H9 (cell line): ENCODE measurements at regions not wholly inside any gene's neighbourhood (a gene's known extent, or its start where the extent isn't known, plus 50 kb on each side); places are given as distances from the start of the nearest gene placed in this dataset.

Experiments
- DNase-seq: peaks from one replicate; pipeline ENCODE4 v3.0.0-alpha.2; 2017
- H2AFZ ChIP-seq: one replicate; pipeline ENCODE4 v1.6.1; 2013; ENCODE audit warnings: mild to moderate bottlenecking, low read length, control low read depth, moderate library complexity
- H2AK5ac ChIP-seq: 2 replicates; pipeline ENCODE4 v1.6.1; 2013; ENCODE audit warnings: low read length, control low read depth, mixed read lengths; ENCODE audit not compliant: insufficient read length
- H2BK120ac ChIP-seq: one replicate; pipeline ENCODE4 v1.6.1; 2013; ENCODE audit warnings: low read depth, mild to moderate bottlenecking, low read length, control low read depth, inconsistent platforms; ENCODE audit not compliant: poor library complexity, severe bottlenecking
- H2BK12ac ChIP-seq: 2 replicates; pipeline ENCODE4 v1.6.1; 2013; ENCODE audit warnings: low read length, control low read depth, mixed read lengths, low read depth; ENCODE audit not compliant: insufficient read length
- H2BK15ac ChIP-seq: 2 replicates; pipeline ENCODE4 v1.6.1; 2013; ENCODE audit warnings: low read depth, low read length, control low read depth
- H2BK20ac ChIP-seq: one replicate; pipeline ENCODE4 v1.6.1; 2013; ENCODE audit warnings: low read depth, mild to moderate bottlenecking, low read length, control low read depth, inconsistent platforms; ENCODE audit not compliant: poor library complexity, severe bottlenecking
- H2BK5ac ChIP-seq: 2 replicates; pipeline ENCODE4 v1.6.1; 2013; ENCODE audit warnings: low read length, control low read depth, mixed read lengths; ENCODE audit not compliant: insufficient read length
- H3K14ac ChIP-seq: 2 replicates; pipeline ENCODE4 v1.6.1; 2013; ENCODE audit warnings: low read length, control low read depth; ENCODE audit not compliant: insufficient read depth
- H3K18ac ChIP-seq: 2 replicates; pipeline ENCODE4 v1.6.1; 2013; ENCODE audit warnings: low read depth, mild to moderate bottlenecking, mixed read lengths, low read length, control low read depth; ENCODE audit not compliant: insufficient read length
- H3K23ac ChIP-seq: 2 replicates; pipeline ENCODE4 v1.6.1; 2013; ENCODE audit warnings: low read length, control low read depth, mixed read lengths, low read depth; ENCODE audit not compliant: insufficient read length
- H3K23me2 ChIP-seq: 2 replicates; pipeline ENCODE4 v1.6.1; 2013; ENCODE audit warnings: low read depth, mild to moderate bottlenecking, mixed read lengths, low read length, control low read depth; ENCODE audit not compliant: insufficient read length, poor library complexity, severe bottlenecking
- H3K27ac ChIP-seq: 2 replicates; pipeline ENCODE4 v1.5.1; 2013; ENCODE audit warnings: low read length, control low read depth, mixed read lengths, low read depth; ENCODE audit not compliant: insufficient read length
- H3K27me3 ChIP-seq: 2 replicates; pipeline ENCODE4 v1.6.1; 2013; ENCODE audit warnings: low read length, control low read depth, inconsistent platforms; ENCODE audit not compliant: insufficient read depth
- H3K4ac ChIP-seq: 2 replicates; pipeline ENCODE4 v1.6.1; 2013; ENCODE audit warnings: low read depth, mild to moderate bottlenecking, control low read depth, inconsistent platforms, low read length, moderate library complexity
- H3K4me1 ChIP-seq: 2 replicates; pipeline ENCODE4 v1.6.1; 2013; ENCODE audit warnings: low read length, control low read depth, inconsistent platforms; ENCODE audit not compliant: insufficient read depth
- H3K4me2 ChIP-seq: 2 replicates; pipeline ENCODE4 v1.6.1; 2013; ENCODE audit warnings: low read length, control low read depth, mixed read lengths; ENCODE audit not compliant: insufficient read length, insufficient read depth
- H3K56ac ChIP-seq: 2 replicates; pipeline ENCODE4 v1.6.1; 2013; ENCODE audit warnings: low read depth, mild to moderate bottlenecking, mixed read lengths, low read length, control low read depth; ENCODE audit not compliant: insufficient read length
- H3K79me1 ChIP-seq: 2 replicates; pipeline ENCODE4 v1.6.1; 2013; ENCODE audit warnings: low read depth, mild to moderate bottlenecking, moderate library complexity, low read length, control low read depth, inconsistent platforms; ENCODE audit not compliant: insufficient read depth, poor library complexity, severe bottlenecking
- H3K79me2 ChIP-seq: 2 replicates; pipeline ENCODE4 v1.6.1; 2013; ENCODE audit warnings: low read length, control low read depth, inconsistent platforms; ENCODE audit not compliant: insufficient read depth
- H3K9ac ChIP-seq: 2 replicates; pipeline ENCODE4 v1.6.1; 2013; ENCODE audit warnings: low read length, control low read depth, mixed read lengths; ENCODE audit not compliant: insufficient read length; ENCODE audit errors: extremely low read depth
- H3K9me3 ChIP-seq: one replicate; pipeline ENCODE4 v1.6.1; 2013; ENCODE audit warnings: low read depth, low read length, inconsistent platforms; ENCODE audit not compliant: control insufficient read depth
- H3T11ph ChIP-seq: one replicate; pipeline ENCODE4 v1.6.1; 2013; ENCODE audit warnings: mild to moderate bottlenecking, low read length, control low read depth, inconsistent platforms
- H4K20me1 ChIP-seq: one replicate; pipeline ENCODE4 v1.6.1; 2013; ENCODE audit not compliant: control insufficient read depth, insufficient read length, insufficient read depth
- H4K5ac ChIP-seq: 2 replicates; pipeline ENCODE4 v1.6.1; 2013; ENCODE audit warnings: low read depth, mild to moderate bottlenecking, mixed read lengths, low read length, control low read depth; ENCODE audit not compliant: insufficient read length
- H4K8ac ChIP-seq: replicated peaks from 2 replicates; pipeline ENCODE4 v1.6.1; 2013; ENCODE audit warnings: low read length, control low read depth, mixed read lengths, low read depth; ENCODE audit not compliant: insufficient read length
- H4K91ac ChIP-seq: 2 replicates; pipeline ENCODE4 v1.6.1; 2013; ENCODE audit warnings: low read depth, mild to moderate bottlenecking, moderate library complexity, mixed read lengths, low read length, control low read depth; ENCODE audit not compliant: insufficient read length
- H3K27ac Mint-ChIP-seq, 3 experiments: 2 replicates in 2 of 3; 3 replicates in 1 of 3; pipeline ENCODE4 v1.8.0; 2020 to 2021; ENCODE audit warnings: mixed read lengths in 3 of 3, mild to moderate bottlenecking in 1 of 3, moderate library complexity in 1 of 3
- H3K27me3 Mint-ChIP-seq: 2 replicates; pipeline ENCODE4 v1.8.0; 2021; ENCODE audit warnings: low read depth, mild to moderate bottlenecking, moderate library complexity, mixed read lengths
- H3K36me3 Mint-ChIP-seq, 3 experiments: 2 replicates in 2 of 3; 3 replicates in 1 of 3; pipeline ENCODE4 v1.8.0; 2020 to 2021; ENCODE audit warnings: low read depth in 3 of 3, mixed read lengths in 3 of 3; ENCODE audit not compliant: insufficient read depth in 1 of 3
- H3K4me1 Mint-ChIP-seq, 2 experiments: 2 replicates each; pipeline ENCODE4 v1.8.0; 2020; ENCODE audit warnings: mixed read lengths in 2 of 2
- H3K4me3 Mint-ChIP-seq, 2 experiments: 2 replicates in 1 of 2; 3 replicates in 1 of 2; pipeline ENCODE4 v1.8.0; 2020 to 2021; ENCODE audit warnings: mild to moderate bottlenecking in 2 of 2, mixed read lengths in 2 of 2, moderate library complexity in 1 of 2
- H3K9me3 Mint-ChIP-seq, 2 experiments: 2 replicates in 1 of 2; 3 replicates in 1 of 2; pipeline ENCODE4 v1.8.0; 2020; ENCODE audit warnings: mild to moderate bottlenecking in 2 of 2, mixed read lengths in 2 of 2, moderate library complexity in 1 of 2
- WGBS: extraction: QIAGEN DNeasy Blood & Tissue Kit; methylation state at CpG from one replicate; pipeline ENCODE4 v1.1.7; 2013; ENCODE audit warnings: missing lambda C conversion rate, low lambda C conversion rate, mixed read lengths; ENCODE audit not compliant: insufficient read length; ENCODE audit errors: extremely low coverage; 5-methylcytosine and 5-hydroxymethylcytosine counted together
- TF ChIP-seq, protein P1 (sequence below): fragments of 200-600 bp; sonication (generic); conservative IDR thresholded peaks from 3 replicates; pipeline ENCODE4 v1.8.0; 2021; ENCODE audit warnings: antibody characterized with exemption, mild to moderate bottlenecking

DNA sequence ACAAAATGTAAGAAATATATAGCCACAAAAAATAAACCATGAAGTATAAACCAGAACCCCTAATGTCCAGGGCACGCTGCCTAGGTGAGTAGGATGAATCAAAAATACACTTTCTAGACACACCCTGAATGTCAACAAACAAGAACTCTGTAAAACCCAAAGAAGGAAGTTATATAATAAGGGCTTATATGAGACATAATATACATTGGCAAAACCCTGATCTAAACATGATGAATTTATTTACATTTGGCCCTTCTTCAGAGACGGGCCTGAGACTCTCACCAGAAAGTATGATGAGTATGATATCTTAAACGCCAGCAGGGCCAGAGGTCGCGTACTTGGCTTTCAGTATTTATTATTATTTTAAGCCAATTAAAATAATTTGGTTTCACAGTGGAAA lies 125.1 kb upstream of the FST start:
- Histone ChIP-seq H3K79me2 (no peaks in the 10 kb centered on the region), H4K20me1 (no peaks in the 10 kb centered on the region), H3K27me3 (no peaks in the 10 kb centered on the region), H3K79me1 (no peaks in the 10 kb centered on the region), H3K4me2 (no peak overlapping the region), H3K18ac (no peak overlapping the region), H3K4me1 (no peaks in the 10 kb centered on the region), H4K91ac (no peak overlapping the region), H3K56ac (no peak overlapping the region), H3K14ac (no peak overlapping the region), H3K9me3 (no peaks in the 10 kb centered on the region), H4K8ac (no peak overlapping the region), H2BK12ac (no peak overlapping the region), H3K27ac (no peak overlapping the region), H2AFZ (no peak overlapping the region), H2AK5ac (no peak overlapping the region), H2BK15ac (no peak overlapping the region), H4K5ac (no peak overlapping the region), H3T11ph (no peak overlapping the region), H3K23me2 (no peaks in the 10 kb centered on the region), H2BK5ac (no peak overlapping the region), H2BK20ac (no peak overlapping the region), H3K4ac (no peak overlapping the region), H3K9ac (no peak overlapping the region), H3K23ac (no peak overlapping the region), H2BK120ac (no peak overlapping the region)
- Mint-ChIP-seq H3K9me3 (peaks cover 0 to 7% of the 10 kb centered on the region in 2 experiments; a peak in 2 of 5 replicates), H3K27me3 (no peaks in the 10 kb centered on the region), H3K4me1 (peaks cover 6% of the 10 kb centered on the region in 2 experiments), H3K4me3 (no peak overlapping the region), H3K27ac (no peak overlapping the region), H3K36me3 (peaks cover 0 to 4% (median 3%) of the 10 kb centered on the region in 3 experiments; a peak in 4 of 7 replicates)
- WGBS = no CpG with 5 or more reads among the region's 5 CpGs
- no peak for DNase-seq
- TF ChIP-seq, protein P1, sequence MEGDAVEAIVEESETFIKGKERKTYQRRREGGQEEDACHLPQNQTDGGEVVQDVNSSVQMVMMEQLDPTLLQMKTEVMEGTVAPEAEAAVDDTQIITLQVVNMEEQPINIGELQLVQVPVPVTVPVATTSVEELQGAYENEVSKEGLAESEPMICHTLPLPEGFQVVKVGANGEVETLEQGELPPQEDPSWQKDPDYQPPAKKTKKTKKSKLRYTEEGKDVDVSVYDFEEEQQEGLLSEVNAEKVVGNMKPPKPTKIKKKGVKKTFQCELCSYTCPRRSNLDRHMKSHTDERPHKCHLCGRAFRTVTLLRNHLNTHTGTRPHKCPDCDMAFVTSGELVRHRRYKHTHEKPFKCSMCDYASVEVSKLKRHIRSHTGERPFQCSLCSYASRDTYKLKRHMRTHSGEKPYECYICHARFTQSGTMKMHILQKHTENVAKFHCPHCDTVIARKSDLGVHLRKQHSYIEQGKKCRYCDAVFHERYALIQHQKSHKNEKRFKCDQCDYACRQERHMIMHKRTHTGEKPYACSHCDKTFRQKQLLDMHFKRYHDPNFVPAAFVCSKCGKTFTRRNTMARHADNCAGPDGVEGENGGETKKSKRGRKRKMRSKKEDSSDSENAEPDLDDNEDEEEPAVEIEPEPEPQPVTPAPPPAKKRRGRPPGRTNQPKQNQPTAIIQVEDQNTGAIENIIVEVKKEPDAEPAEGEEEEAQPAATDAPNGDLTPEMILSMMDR = no peak
